Brain microvascular endothelial cell (primary cell): ENCODE measurements at regions not wholly inside any gene's neighbourhood (a gene's known extent, or its start where the extent isn't known, plus 50 kb on each side); places are given as distances from the start of the nearest gene placed in this dataset.

Experiments used
- DNase-seq: peaks from one replicate; pipeline ENCODE4 v3.0.0-alpha.2; 2020
- H3K27ac ChIP-seq: fragments of 250-450 bp; sonication (Bioruptor Pico); 2 replicates; pipeline ENCODE4 v1.5.1; 2020; ENCODE audit warnings: mild to moderate bottlenecking, moderate library complexity
- H3K27me3 ChIP-seq: fragments of 250-450 bp; sonication (Bioruptor Pico); replicated peaks from 2 replicates; pipeline ENCODE4 v1.5.1; 2020; ENCODE audit warnings: mild to moderate bottlenecking
- H3K36me3 ChIP-seq: fragments of 250-450 bp; sonication (Bioruptor Pico); replicated peaks from 2 replicates; pipeline ENCODE4 v1.5.1; 2020; ENCODE audit warnings: mild to moderate bottlenecking
- H3K4me3 ChIP-seq: 2 replicates; pipeline ENCODE4 v1.5.1; 2011; ENCODE audit warnings: low read depth, mild to moderate bottlenecking, control low read depth, low read length, moderate library complexity
- in situ Hi-C: cut with HindIII; loops from 2 replicates; pipeline ENCODE4 v1.10.0; 2017; ENCODE audit warnings: low sequenced_read_pairs, low pct_ligation_motif_present
- TF ChIP-seq, protein P1 (sequence below): IDR thresholded peaks from 2 replicates; pipeline ENCODE4 v1.5.1; 2011; ENCODE audit warnings: low read depth, mild to moderate bottlenecking, moderate library complexity, low read length, control low read depth, inconsistent platforms; ENCODE audit errors: missing control alignments

DNA sequence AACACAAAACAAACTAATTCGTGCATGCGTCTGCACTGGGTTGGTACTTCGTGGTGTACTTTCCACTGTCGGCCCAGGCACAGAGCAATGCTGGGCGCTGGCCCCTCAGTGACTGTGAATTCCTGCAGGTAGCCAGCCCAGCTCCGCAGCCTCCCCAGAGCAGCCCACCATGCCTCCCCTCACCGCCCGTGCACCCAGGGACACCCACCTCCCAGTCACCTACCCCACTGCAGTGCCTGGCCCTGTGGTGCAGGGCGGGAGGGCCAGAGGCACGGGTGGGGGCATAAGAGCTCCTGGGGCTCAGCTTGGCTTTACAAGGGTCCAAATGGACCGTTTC, 93.1 kb upstream of the ZNF507 start:
- DNase-seq, result no peak
- TF ChIP-seq, protein P1, sequence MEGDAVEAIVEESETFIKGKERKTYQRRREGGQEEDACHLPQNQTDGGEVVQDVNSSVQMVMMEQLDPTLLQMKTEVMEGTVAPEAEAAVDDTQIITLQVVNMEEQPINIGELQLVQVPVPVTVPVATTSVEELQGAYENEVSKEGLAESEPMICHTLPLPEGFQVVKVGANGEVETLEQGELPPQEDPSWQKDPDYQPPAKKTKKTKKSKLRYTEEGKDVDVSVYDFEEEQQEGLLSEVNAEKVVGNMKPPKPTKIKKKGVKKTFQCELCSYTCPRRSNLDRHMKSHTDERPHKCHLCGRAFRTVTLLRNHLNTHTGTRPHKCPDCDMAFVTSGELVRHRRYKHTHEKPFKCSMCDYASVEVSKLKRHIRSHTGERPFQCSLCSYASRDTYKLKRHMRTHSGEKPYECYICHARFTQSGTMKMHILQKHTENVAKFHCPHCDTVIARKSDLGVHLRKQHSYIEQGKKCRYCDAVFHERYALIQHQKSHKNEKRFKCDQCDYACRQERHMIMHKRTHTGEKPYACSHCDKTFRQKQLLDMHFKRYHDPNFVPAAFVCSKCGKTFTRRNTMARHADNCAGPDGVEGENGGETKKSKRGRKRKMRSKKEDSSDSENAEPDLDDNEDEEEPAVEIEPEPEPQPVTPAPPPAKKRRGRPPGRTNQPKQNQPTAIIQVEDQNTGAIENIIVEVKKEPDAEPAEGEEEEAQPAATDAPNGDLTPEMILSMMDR, result no peak
- in situ Hi-C loops, result no loop called here
- no peaks in the 10 kb centered on the region for H3K27me3 ChIP-seq
- H3K4me3 ChIP-seq, result no peak overlapping the region
- no peak overlapping the region for H3K27ac ChIP-seq
- H3K36me3 ChIP-seq, result no peaks in the 10 kb centered on the region

DNA sequence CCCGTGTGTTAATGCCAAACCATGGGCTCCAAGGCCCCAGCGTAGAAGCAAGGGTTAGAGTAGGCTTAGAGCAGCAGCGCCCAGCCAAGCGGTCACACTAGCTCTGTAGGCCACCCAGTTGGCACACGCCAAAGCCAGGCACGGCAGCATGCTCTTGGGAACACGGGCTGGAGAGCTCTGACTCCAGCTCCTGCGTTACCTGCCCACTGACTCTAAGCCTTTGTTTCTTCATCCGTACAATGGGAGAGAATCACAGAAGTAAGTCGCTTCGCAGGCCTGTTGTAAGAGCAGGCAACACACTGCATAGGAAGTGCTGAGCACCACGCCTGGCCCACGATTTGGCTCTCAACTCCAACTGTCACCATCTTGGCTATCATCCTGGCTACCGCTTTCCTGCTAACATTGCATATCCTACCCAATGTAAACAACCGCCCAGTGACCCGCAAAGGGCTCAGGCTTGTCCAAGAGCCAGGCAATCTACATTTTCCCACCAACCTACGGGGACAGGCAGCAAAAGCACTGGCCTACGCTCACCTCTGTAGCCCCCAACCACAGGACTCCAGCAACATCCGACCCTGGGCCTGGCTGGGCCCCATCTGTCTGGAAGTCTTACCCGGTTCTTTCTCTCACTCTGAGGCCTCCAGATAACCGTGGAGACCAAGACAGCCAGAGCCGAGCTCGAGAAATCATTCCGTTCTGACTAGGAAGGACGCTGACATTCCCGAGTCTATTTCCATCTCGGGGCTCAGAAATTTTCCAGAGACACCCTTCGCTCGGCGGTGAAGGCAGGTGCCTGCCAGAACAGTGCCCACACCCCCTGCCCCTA, 91.5 kb upstream of the ZNF507 start:
- in situ Hi-C loops, result no loop called here
- H3K36me3 ChIP-seq, result no peaks in the 10 kb centered on the region
- no peak for DNase-seq

DNA sequence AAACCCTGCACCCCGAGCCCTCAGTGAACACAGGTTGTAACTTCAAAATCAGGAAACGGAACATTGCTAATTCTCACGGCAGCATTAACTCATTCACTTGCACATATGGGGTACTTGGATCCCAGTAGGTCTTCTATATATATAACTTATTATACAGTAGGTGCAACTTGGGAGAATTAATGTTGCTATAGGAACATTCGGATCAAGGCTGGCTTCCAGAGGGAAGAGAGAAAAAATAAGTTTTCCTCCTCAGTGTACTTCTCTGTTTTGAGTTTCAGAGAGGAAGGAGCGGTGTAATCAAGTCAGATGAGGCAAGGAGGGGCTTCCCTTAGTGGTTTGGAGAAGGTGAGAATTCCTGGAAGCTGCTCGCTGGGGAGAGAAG, 90.9 kb upstream of the ZNF507 start:
- TF ChIP-seq, protein P1, result no peak
- Histone ChIP-seq H3K4me3 (no peak overlapping the region), H3K27me3 (no peaks in the 10 kb centered on the region), H3K36me3 (no peaks in the 10 kb centered on the region), H3K27ac (no peak overlapping the region)
- DNase-seq, result no peak
- in situ Hi-C loops, result no loop called here

More for the DNA sequence above, 91.5 kb upstream of the ZNF507 start:
- no peak overlapping the region for H3K27ac ChIP-seq
- TF ChIP-seq, protein P1, result no peak
- H3K27me3 ChIP-seq, result no peaks in the 10 kb centered on the region
- no peak overlapping the region for H3K4me3 ChIP-seq

DNA sequence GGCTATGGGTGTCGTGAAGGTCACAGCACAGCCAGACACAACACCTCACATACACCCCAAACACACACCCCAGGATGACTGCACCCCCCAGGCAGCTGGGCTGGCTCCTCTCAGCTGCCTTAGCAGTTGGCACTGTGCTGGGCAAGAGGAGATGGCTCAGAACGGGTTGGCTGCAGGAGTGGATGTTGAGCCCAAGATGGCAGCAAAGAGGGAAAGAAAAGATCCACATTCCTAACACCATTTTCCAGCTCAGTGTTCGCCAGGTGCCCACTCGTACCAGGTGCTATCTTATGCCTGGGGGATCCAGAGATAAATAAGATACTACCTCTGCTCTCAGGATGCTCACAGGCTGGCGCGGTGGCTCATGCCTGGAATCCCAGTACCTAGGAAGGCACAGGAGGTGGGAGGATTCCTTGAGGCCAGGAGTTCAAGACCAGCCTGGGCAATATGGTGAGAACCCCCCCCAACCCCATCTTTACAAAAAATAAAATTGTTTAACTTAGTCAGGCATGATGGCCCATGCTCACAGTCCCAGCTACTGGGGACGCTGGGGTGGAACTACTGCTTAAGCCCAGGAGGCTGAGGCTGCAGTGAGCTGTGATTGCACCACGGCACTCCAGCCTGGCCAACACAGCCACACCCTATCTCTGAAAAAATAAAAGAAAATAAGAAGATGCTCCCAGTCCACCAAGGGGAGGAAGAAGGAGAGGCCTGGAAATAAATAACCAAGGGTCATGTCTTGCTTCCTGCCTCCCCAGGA, 89.7 kb upstream of the ZNF507 start:
- Histone ChIP-seq H3K27ac (no peak overlapping the region), H3K4me3 (no peak overlapping the region), H3K27me3 (no peaks in the 10 kb centered on the region), H3K36me3 (no peaks in the 10 kb centered on the region)
- DNase-seq, result no peak
- TF ChIP-seq, protein P1, result no peak
- in situ Hi-C loops, result no loop called here

DNA sequence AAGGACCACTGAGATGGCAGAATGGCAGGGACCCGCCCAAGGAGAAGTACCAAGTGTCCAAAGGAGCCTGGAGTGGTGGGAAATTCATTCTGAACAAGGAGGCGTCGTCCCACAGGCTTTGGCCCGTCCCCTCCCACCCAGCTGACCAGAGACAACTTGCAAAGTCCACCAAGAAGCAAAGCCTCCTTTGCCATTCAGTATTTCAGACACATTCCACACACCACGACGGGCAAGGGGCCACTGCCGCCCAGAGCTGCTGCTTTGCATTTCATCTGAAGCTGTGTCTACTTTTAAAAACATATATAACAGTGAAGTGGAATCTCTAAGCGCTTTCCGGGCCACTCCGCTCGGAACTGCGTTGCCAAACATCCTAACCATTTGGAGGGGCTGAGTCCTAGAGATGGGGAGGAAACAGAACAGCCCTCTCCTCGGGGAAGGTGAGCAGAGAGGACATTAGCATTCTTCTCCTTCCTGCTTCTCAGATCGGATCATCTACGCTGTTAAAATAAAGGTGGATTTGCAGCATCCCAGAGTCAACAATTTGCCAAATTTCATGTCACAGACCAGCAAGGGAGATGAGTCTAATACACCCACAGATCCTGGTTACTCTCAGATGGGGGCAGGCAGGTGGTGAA, 89.0 kb upstream of the ZNF507 start:
- in situ Hi-C loops, result no loop called here
- H3K36me3 ChIP-seq, result no peaks in the 10 kb centered on the region
- no peak overlapping the region for H3K27ac ChIP-seq
- DNase-seq, result no peak
- TF ChIP-seq, protein P1, result no peak
- no peaks in the 10 kb centered on the region for H3K27me3 ChIP-seq
- H3K4me3 ChIP-seq, result no peak overlapping the region
